Muscle layer of colon (tissue), 2 donors: ENCODE measurements at regions not wholly inside any gene's neighbourhood (a gene's known extent, or its start where the extent isn't known, plus 50 kb on each side); places are given as distances from the start of the nearest gene placed in this dataset.

Experiments used
- H3K27ac ChIP-seq: one replicate; pipeline ENCODE4 v1.7.0; 2013; ENCODE audit warnings: low read depth, mild to moderate bottlenecking, low read length, moderate library complexity
- H3K27me3 ChIP-seq, 2 donors: one replicate each; pipeline ENCODE4 v1.7.0; 2013; ENCODE audit warnings: low read length in 2 of 2, mild to moderate bottlenecking in 2 of 2; ENCODE audit not compliant: insufficient read depth in 2 of 2, control insufficient read depth in 1 of 2
- H3K36me3 ChIP-seq: one replicate; pipeline ENCODE4 v1.7.0; 2013; ENCODE audit warnings: mild to moderate bottlenecking, low read length; ENCODE audit not compliant: insufficient read depth
- H3K4me1 ChIP-seq: one replicate; pipeline ENCODE4 v1.7.0; 2013; ENCODE audit warnings: mild to moderate bottlenecking, low read length; ENCODE audit not compliant: insufficient read depth
- H3K4me3 ChIP-seq, 2 donors: one replicate each; pipeline ENCODE4 v1.7.0; 2013; ENCODE audit warnings: low read length in 2 of 2, low read depth in 1 of 2, mild to moderate bottlenecking in 1 of 2, moderate library complexity in 1 of 2
- H3K9ac ChIP-seq: one replicate; pipeline ENCODE4 v1.7.0; 2013; ENCODE audit warnings: low read length
- H3K9me3 ChIP-seq: one replicate; pipeline ENCODE4 v1.7.0; 2013; ENCODE audit warnings: mild to moderate bottlenecking, low read length
- donor health status: abdominal sarcoma.
- donor health status: Adenocarcinoma of cecum.

GRCh38 chr11:15589070-15589626 lies 474.4 kb downstream of the INSC start:
- no peak overlapping the region for H3K4me3 ChIP-seq
- H3K27ac ChIP-seq, result no peak overlapping the region
- H3K9ac ChIP-seq, result no peak overlapping the region

GRCh38 chr11:15590132-15590531 lies 475.4 kb downstream of the INSC start:
- Histone ChIP-seq H3K4me3 (no peak overlapping the region), H3K36me3 (no peaks in the 10 kb centered on the region), H3K27ac (no peak overlapping the region), H3K9ac (no peak overlapping the region), H3K9me3 (no peaks in the 10 kb centered on the region), H3K4me1 (no peaks in the 10 kb centered on the region), H3K27me3 (no peaks in the 10 kb centered on the region)

More at GRCh38 chr11:15589070-15589626, 474.4 kb downstream of the INSC start:
- Histone ChIP-seq H3K4me1 (no peaks in the 10 kb centered on the region), H3K36me3 (no peaks in the 10 kb centered on the region), H3K9me3 (no peaks in the 10 kb centered on the region), H3K27me3 (no peaks in the 10 kb centered on the region)

- H3K4me1 ChIP-seq, result no peaks in the 10 kb centered on the region
- H3K27ac ChIP-seq, result no peak overlapping the region
- no peak overlapping the region for H3K9ac ChIP-seq
- no peak overlapping the region for H3K4me3 ChIP-seq
- no peaks in the 10 kb centered on the region for H3K27me3 ChIP-seq
- no peaks in the 10 kb centered on the region for H3K9me3 ChIP-seq
- H3K36me3 ChIP-seq, result no peaks in the 10 kb centered on the region
Measured at GRCh38 chr11:15591112-15591537, 476.4 kb downstream of the INSC start.

GRCh38 chr11:15594607-15595006 lies 479.9 kb downstream of the INSC start:
- Histone ChIP-seq H3K4me1 (no peaks in the 10 kb centered on the region), H3K27ac (no peak overlapping the region), H3K27me3 (no peaks in the 10 kb centered on the region), H3K9ac (no peak overlapping the region), H3K36me3 (no peaks in the 10 kb centered on the region), H3K9me3 (no peaks in the 10 kb centered on the region), H3K4me3 (no peak overlapping the region)

- H3K36me3 ChIP-seq, result no peaks in the 10 kb centered on the region
- H3K9me3 ChIP-seq, result no peaks in the 10 kb centered on the region
- no peak overlapping the region for H3K4me3 ChIP-seq
- no peaks in the 10 kb centered on the region for H3K27me3 ChIP-seq
- no peak overlapping the region for H3K9ac ChIP-seq
- no peak overlapping the region for H3K27ac ChIP-seq
- H3K4me1 ChIP-seq, result no peaks in the 10 kb centered on the region
Measured at GRCh38 chr11:15599376-15599775, 484.7 kb downstream of the INSC start.

GRCh38 chr11:15602047-15602446 lies 487.3 kb downstream of the INSC start:
- Histone ChIP-seq H3K9ac (no peak overlapping the region), H3K27ac (no peak overlapping the region), H3K4me3 (no peak overlapping the region), H3K27me3 (no peaks in the 10 kb centered on the region), H3K36me3 (no peaks in the 10 kb centered on the region), H3K4me1 (no peaks in the 10 kb centered on the region), H3K9me3 (no peaks in the 10 kb centered on the region)

- no peak overlapping the region for H3K4me3 ChIP-seq
- H3K36me3 ChIP-seq, result no peaks in the 10 kb centered on the region
- H3K4me1 ChIP-seq, result no peaks in the 10 kb centered on the region
- H3K27me3 ChIP-seq, result no peaks in the 10 kb centered on the region
- no peaks in the 10 kb centered on the region for H3K9me3 ChIP-seq
- no peak overlapping the region for H3K27ac ChIP-seq
- H3K9ac ChIP-seq, result no peak overlapping the region
Measured at GRCh38 chr11:15602785-15603567, 488.3 kb downstream of the INSC start.

- H3K27me3 ChIP-seq, result no peaks in the 10 kb centered on the region
- H3K27ac ChIP-seq, result no peak overlapping the region
- no peaks in the 10 kb centered on the region for H3K9me3 ChIP-seq
- H3K36me3 ChIP-seq, result no peaks in the 10 kb centered on the region
- H3K9ac ChIP-seq, result no peak overlapping the region
- no peak overlapping the region for H3K4me3 ChIP-seq
- H3K4me1 ChIP-seq, result no peaks in the 10 kb centered on the region
Measured at GRCh38 chr11:15605094-15605493, 490.4 kb downstream of the INSC start.

GRCh38 chr11:15607361-15608036 lies 492.8 kb downstream of the INSC start:
- Histone ChIP-seq H3K9ac (no peak overlapping the region), H3K4me1 (no peaks in the 10 kb centered on the region)

GRCh38 chr11:15609445-15609844 lies 494.7 kb downstream of the INSC start:
- no peaks in the 10 kb centered on the region for H3K27me3 ChIP-seq
- no peak overlapping the region for H3K9ac ChIP-seq
- H3K36me3 ChIP-seq, result no peaks in the 10 kb centered on the region
- no peak overlapping the region for H3K27ac ChIP-seq
- no peak overlapping the region for H3K4me3 ChIP-seq
- no peaks in the 10 kb centered on the region for H3K9me3 ChIP-seq
- no peaks in the 10 kb centered on the region for H3K4me1 ChIP-seq

More at GRCh38 chr11:15607361-15608036, 492.8 kb downstream of the INSC start:
- Histone ChIP-seq H3K9me3 (no peaks in the 10 kb centered on the region), H3K27ac (no peak overlapping the region), H3K36me3 (no peaks in the 10 kb centered on the region), H3K4me3 (no peak overlapping the region), H3K27me3 (no peaks in the 10 kb centered on the region)

- Histone ChIP-seq H3K27ac (no peak overlapping the region), H3K9ac (no peak overlapping the region), H3K36me3 (no peaks in the 10 kb centered on the region), H3K4me3 (no peak overlapping the region), H3K27me3 (no peaks in the 10 kb centered on the region), H3K9me3 (no peaks in the 10 kb centered on the region), H3K4me1 (no peaks in the 10 kb centered on the region)
Measured at GRCh38 chr11:15610881-15611280, 496.2 kb downstream of the INSC start.
